Liver (tissue), 3 donors: ENCODE measurements at regions not wholly inside any gene's neighbourhood (a gene's known extent, or its start where the extent isn't known, plus 50 kb on each side); places are given as distances from the start of the nearest gene placed in this dataset.

Experiments used
- EGR1 ChIP-seq, 2 donors: IDR thresholded peaks; 2 replicates each; pipeline ENCODE4 v1.6.1; 2016 to 2018; ENCODE audit warnings: antibody characterized with exemption in 2 of 2, low read depth in 2 of 2
- FOXA1 ChIP-seq: IDR thresholded peaks from 2 replicates; pipeline ENCODE4 v1.6.1; 2016; ENCODE audit warnings: antibody characterized with exemption
- GABPA ChIP-seq, 2 donors: IDR thresholded peaks in 1 of 2; conservative IDR thresholded peaks in 1 of 2; 2 replicates each; pipeline ENCODE4 v1.6.1; 2016; ENCODE audit warnings: antibody characterized with exemption in 2 of 2, mild to moderate bottlenecking in 1 of 2, moderate library complexity in 1 of 2
- MAX ChIP-seq: IDR thresholded peaks from 2 replicates; pipeline ENCODE4 v1.6.1; 2016; ENCODE audit warnings: antibody characterized with exemption
- RAD21 ChIP-seq, 2 donors: IDR thresholded peaks; 2 replicates each; pipeline ENCODE4 v1.6.1; 2016; ENCODE audit warnings: antibody characterized with exemption in 2 of 2, mild to moderate bottlenecking in 2 of 2
- REST ChIP-seq: IDR thresholded peaks from 2 replicates; pipeline ENCODE4 v1.6.1; 2016; ENCODE audit warnings: antibody characterized with exemption, mild to moderate bottlenecking
- TAF1 ChIP-seq: conservative IDR thresholded peaks from 2 replicates; pipeline ENCODE4 v1.6.1; 2016; ENCODE audit warnings: antibody characterized with exemption, mild to moderate bottlenecking
- YY1 ChIP-seq: IDR thresholded peaks from 2 replicates; pipeline ENCODE4 v1.6.1; 2016; ENCODE audit warnings: antibody characterized with exemption, mild to moderate bottlenecking
- TF ChIP-seq, protein P1 (sequence below): fragments of 150-350 bp; IDR thresholded peaks from 2 replicates; pipeline ENCODE4 v1.5.1; 2017; ENCODE audit warnings: improper control_type of control experiment, low read depth, low read length; ENCODE audit not compliant: missing input control
- donor health status: healthy.
- donor health status: healthy.

- TF ChIP-seq TAF1 (no peak), MAX (no peak), YY1 (no peak), EGR1 (IDR thresholded peaks at IDR 0.05; ENCODE audit: low read depth in 2 of 2) (no peak), GABPA (IDR thresholded peaks at IDR 0.05 in 1 of 2, conservative IDR thresholded peaks at IDR 0.05 in 1 of 2) (no peak), FOXA1 (no peak), REST (no peak), RAD21 (IDR thresholded peaks at IDR 0.05) (no peak)
- TF ChIP-seq, protein P1, sequence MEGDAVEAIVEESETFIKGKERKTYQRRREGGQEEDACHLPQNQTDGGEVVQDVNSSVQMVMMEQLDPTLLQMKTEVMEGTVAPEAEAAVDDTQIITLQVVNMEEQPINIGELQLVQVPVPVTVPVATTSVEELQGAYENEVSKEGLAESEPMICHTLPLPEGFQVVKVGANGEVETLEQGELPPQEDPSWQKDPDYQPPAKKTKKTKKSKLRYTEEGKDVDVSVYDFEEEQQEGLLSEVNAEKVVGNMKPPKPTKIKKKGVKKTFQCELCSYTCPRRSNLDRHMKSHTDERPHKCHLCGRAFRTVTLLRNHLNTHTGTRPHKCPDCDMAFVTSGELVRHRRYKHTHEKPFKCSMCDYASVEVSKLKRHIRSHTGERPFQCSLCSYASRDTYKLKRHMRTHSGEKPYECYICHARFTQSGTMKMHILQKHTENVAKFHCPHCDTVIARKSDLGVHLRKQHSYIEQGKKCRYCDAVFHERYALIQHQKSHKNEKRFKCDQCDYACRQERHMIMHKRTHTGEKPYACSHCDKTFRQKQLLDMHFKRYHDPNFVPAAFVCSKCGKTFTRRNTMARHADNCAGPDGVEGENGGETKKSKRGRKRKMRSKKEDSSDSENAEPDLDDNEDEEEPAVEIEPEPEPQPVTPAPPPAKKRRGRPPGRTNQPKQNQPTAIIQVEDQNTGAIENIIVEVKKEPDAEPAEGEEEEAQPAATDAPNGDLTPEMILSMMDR, result no peak
Observed at GRCh38 chr21:18148401-18148800, 96.2 kb upstream of the CHODL start.
